B cell (primary cell): ENCODE measurements at regions not wholly inside any gene's neighbourhood (a gene's known extent, or its start where the extent isn't known, plus 50 kb on each side); places are given as distances from the start of the nearest gene placed in this dataset.

Experiments
- CTCF ChIP-seq: fragments of 200-600 bp; IDR thresholded peaks from one replicate; pipeline ENCODE4 v1.8.0; 2022; ENCODE audit warnings: antibody characterized with exemption, mild to moderate bottlenecking
- EZH2 ChIP-seq: IDR thresholded peaks from 2 replicates; pipeline ENCODE4 v1.6.1; 2012; ENCODE audit warnings: borderline replicate concordance, low read depth, mild to moderate bottlenecking, moderate library complexity, low read length; ENCODE audit not compliant: insufficient read depth, poor library complexity, severe bottlenecking

DNA sequence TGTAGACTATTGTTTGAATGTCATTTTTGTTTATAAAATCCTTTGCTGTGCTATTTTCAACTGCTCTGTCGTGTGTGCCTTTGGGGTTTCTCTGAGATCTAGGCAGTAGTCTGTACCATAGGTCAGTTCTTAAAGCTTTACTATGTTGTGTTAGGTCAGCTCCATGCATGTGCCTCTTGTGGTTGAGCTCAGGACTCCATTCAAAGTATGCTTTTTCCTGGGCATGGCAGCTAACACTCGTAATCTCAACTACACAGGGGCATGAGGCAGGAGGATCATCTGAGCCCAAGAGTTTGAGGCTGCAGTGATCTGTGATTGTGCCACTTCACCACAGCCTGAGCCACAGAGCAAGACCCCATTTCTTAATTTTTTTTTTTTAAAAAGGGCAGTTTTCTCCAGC, 174.4 kb upstream of the SPHKAP start:
- TF ChIP-seq CTCF: no peak
- TF ChIP-seq EZH2: no peak
